PC-9 (cell line): ENCODE measurements at regions not wholly inside any gene's neighbourhood (a gene's known extent, or its start where the extent isn't known, plus 50 kb on each side); places are given as distances from the start of the nearest gene placed in this dataset.

Source experiments
- BruUV-seq: library from RNA; stranded (reverse); fragments of 400-500 nt; replicated peaks from 2 replicates; lab custom pipeline; 2021; lab: Mats Ljungman, UMichigan
- CTCF ChIA-PET: fragments of 300-600 bp; sonication (Branson Sonifier 250); formaldehyde crosslinking; loops from one replicate; lab custom pipeline; 2022; ENCODE audit warnings: antibody characterized with exemption; lab: Charles Lee
- POLR2A ChIA-PET: fragments of 300-600 bp; sonication (Branson Sonifier 250); formaldehyde crosslinking; loops from one replicate; lab custom pipeline; 2022; ENCODE audit warnings: antibody characterized with exemption; ENCODE audit not compliant: unreplicated experiment; lab: Charles Lee
- DNase-seq, 2 experiments: peaks; one replicate each; pipeline versions ENCODE4 v3.0.0 to v3.0.0-alpha.2; 2015 to 2022; ENCODE audit warnings: mixed read lengths in 1 of 2
- H2AFZ ChIP-seq: fragments of 200-600 bp; sonication (generic); 2 replicates; pipeline ENCODE4 v1.8.1; 2017; ENCODE audit warnings: antibody characterized with exemption
- H3F3A ChIP-seq: fragments of 200-600 bp; sonication (generic); 2 replicates; pipeline ENCODE4 v1.8.1; 2017; ENCODE audit warnings: antibody characterized with exemption, mild to moderate bottlenecking, low read depth; ENCODE audit not compliant: insufficient read depth
- H3K27ac ChIP-seq: fragments of 200-600 bp; sonication (generic); 2 replicates; pipeline ENCODE4 v1.6.1; 2016; ENCODE audit warnings: mixed run types
- H3K27me3 ChIP-seq: fragments of 200-600 bp; sonication (generic); 2 replicates; pipeline ENCODE4 v1.6.1; 2016; ENCODE audit warnings: low read depth, mixed run types; ENCODE audit not compliant: insufficient read depth
- H3K36me3 ChIP-seq: fragments of 200-600 bp; sonication (generic); 2 replicates; pipeline ENCODE4 v1.6.1; 2016; ENCODE audit warnings: low read depth, mixed run types
- H3K4me1 ChIP-seq: fragments of 200-600 bp; sonication (generic); replicated peaks from 2 replicates; pipeline ENCODE4 v1.6.1; 2016; ENCODE audit warnings: mixed run types; ENCODE audit not compliant: insufficient read depth
- H3K4me2 ChIP-seq: fragments of 200-600 bp; sonication (generic); 2 replicates; pipeline ENCODE4 v1.6.1; 2017; ENCODE audit warnings: mixed run types
- H3K4me3 ChIP-seq: fragments of 200-600 bp; sonication (generic); 2 replicates; pipeline ENCODE4 v1.6.1; 2016; ENCODE audit warnings: mixed run types
- H3K79me2 ChIP-seq: fragments of 200-600 bp; sonication (generic); 2 replicates; pipeline ENCODE4 v1.6.1; 2017; ENCODE audit warnings: low read depth, mixed run types
- H3K9me2 ChIP-seq: fragments of 200-600 bp; sonication (generic); 2 replicates; pipeline ENCODE4 v1.8.1; 2017; ENCODE audit warnings: mild to moderate bottlenecking; ENCODE audit not compliant: insufficient read depth
- H3K9me3 ChIP-seq: fragments of 200-600 bp; sonication (generic); 2 replicates; pipeline ENCODE4 v1.8.1; 2016; ENCODE audit warnings: low read depth; ENCODE audit not compliant: insufficient read depth
- H4K20me1 ChIP-seq: fragments of 200-600 bp; sonication (generic); 2 replicates; pipeline ENCODE4 v1.8.1; 2017; ENCODE audit not compliant: insufficient read depth
- EZH2 ChIP-seq: fragments of 200-600 bp; sonication (generic); IDR thresholded peaks from 2 replicates; pipeline ENCODE4 v1.8.0; 2017; ENCODE audit warnings: antibody characterized with exemption, low read depth
- intact Hi-C: fragments of 100-400 bp; cut with micrococcal nuclease; formaldehyde crosslinking; loops from one replicate; pipeline ENCODE4 v1.10.0; 2022; ENCODE audit not compliant: unreplicated experiment
- TF ChIP-seq, protein P1 (sequence below): fragments of 200-600 bp; sonication (generic); conservative IDR thresholded peaks from 2 replicates; pipeline ENCODE4 v1.6.1; 2017; ENCODE audit warnings: mixed run types, antibody characterized with exemption, mild to moderate bottlenecking, moderate library complexity

DNA sequence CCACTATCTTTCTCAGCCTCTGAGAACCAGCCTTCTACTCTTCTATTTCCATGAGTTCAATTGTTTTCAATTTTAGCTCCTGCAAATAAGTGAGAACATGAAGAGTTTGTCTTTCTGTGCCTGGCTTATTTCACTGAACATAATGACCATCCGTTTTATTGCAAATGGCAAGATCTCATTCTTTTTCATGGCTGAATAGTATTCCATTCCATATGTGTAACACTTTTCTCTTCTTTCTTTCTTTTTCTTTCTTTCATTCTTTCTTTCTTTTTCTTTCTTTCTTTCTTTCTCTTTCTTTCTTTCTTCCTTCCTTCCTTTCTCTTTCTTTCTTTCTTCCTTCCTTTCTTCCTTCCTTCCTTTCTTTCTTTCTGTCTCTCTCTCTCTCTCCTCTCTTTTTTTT lies 228.7 kb downstream of the SHOX start:
- no peaks in the 10 kb centered on the region for H3K4me1 ChIP-seq
- H3K4me3 ChIP-seq = no peak overlapping the region
- H3K9me3 ChIP-seq = no peaks in the 10 kb centered on the region
- H3K9me2 ChIP-seq = no peaks in the 10 kb centered on the region
- H2AFZ ChIP-seq = no peak overlapping the region
- H4K20me1 ChIP-seq = no peaks in the 10 kb centered on the region
- no peaks in the 10 kb centered on the region for H3F3A ChIP-seq
- BruUV-seq = no TSS peak
- H3K79me2 ChIP-seq = no peaks in the 10 kb centered on the region
- no peak overlapping the region for H3K4me2 ChIP-seq
- no peak for DNase-seq
- no peak for TF ChIP-seq EZH2
- TF ChIP-seq, protein P1, sequence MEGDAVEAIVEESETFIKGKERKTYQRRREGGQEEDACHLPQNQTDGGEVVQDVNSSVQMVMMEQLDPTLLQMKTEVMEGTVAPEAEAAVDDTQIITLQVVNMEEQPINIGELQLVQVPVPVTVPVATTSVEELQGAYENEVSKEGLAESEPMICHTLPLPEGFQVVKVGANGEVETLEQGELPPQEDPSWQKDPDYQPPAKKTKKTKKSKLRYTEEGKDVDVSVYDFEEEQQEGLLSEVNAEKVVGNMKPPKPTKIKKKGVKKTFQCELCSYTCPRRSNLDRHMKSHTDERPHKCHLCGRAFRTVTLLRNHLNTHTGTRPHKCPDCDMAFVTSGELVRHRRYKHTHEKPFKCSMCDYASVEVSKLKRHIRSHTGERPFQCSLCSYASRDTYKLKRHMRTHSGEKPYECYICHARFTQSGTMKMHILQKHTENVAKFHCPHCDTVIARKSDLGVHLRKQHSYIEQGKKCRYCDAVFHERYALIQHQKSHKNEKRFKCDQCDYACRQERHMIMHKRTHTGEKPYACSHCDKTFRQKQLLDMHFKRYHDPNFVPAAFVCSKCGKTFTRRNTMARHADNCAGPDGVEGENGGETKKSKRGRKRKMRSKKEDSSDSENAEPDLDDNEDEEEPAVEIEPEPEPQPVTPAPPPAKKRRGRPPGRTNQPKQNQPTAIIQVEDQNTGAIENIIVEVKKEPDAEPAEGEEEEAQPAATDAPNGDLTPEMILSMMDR = no peak
- H3K27me3 ChIP-seq = 0 out of 2 replicates have a peak, but pooled peaks cover 4% of the 10 kb centered on the region
- no peaks in the 10 kb centered on the region for H3K36me3 ChIP-seq
- POLR2A ChIA-PET = no interaction called here
- no peak overlapping the region for H3K27ac ChIP-seq
- intact Hi-C loops = no loop called here
- CTCF ChIA-PET = no interaction called here

DNA sequence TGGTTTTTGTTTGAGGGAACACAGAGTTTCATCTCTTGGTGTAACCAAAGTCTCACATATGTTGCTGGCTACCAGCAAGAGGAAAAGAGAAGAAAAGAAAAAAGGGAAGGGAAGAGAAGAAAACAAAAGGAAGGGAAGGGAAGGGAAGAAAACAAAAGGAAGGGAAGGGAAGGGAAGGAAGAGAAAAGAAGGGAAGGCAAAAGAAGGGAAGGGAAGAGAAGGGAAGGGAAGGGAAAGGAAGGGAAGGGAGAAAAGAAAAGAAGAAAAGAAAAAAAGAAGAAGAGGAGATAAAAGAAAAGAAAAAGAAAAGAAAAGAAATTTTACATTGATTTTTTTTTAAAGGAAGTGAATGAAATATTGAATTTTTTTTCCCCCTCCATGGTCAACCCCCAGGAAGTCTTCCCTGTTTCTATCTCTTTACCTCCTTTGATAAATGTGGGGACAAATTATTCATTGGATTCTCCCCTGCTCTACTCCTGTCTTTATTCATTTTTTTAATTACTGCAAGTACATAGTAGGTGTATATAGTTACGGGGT lies 228.0 kb downstream of the SHOX start:
- TF ChIP-seq, protein P1 = no peak
- no peak for TF ChIP-seq EZH2
- ChIA-PET POLR2A (no interaction called here), CTCF (no interaction called here)
- Histone ChIP-seq H3K79me2 (no peaks in the 10 kb centered on the region), H3K4me2 (no peak overlapping the region), H3K9me3 (no peaks in the 10 kb centered on the region), H3K9me2 (no peaks in the 10 kb centered on the region), H3K27me3 (0 out of 2 replicates have a peak, but pooled peaks cover under 1% of the 10 kb centered on the region), H4K20me1 (no peaks in the 10 kb centered on the region), H3K4me1 (no peaks in the 10 kb centered on the region), H3K4me3 (no peak overlapping the region), H3F3A (no peaks in the 10 kb centered on the region), H3K27ac (no peak overlapping the region), H3K36me3 (no peaks in the 10 kb centered on the region), H2AFZ (no peak overlapping the region)
- intact Hi-C loops = no loop called here
- DNase-seq = no peak
- no TSS peak for BruUV-seq

DNA sequence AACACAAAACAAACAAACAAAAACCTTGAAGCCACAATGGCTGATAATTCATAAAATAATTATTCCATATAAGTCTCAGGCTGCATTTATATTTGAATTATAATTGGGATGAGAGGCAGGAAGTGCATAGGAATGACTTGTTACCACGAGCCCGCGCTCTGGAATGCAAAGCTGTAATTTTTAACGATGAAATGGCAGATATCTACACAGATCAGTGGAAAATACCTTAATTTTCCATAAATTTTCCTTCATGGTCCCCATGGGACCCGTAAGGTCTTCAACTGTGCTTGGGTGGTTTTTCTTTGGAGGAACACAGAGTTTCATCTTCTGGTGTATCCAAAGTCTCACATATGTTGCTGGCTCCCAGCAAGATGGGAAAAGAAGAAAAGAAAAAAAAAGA lies 226.8 kb downstream of the SHOX start:
- Histone ChIP-seq H3K9me2 (no peaks in the 10 kb centered on the region), H4K20me1 (no peaks in the 10 kb centered on the region), H3K27ac (no peak overlapping the region), H3K79me2 (no peaks in the 10 kb centered on the region), H3F3A (no peaks in the 10 kb centered on the region), H3K4me2 (no peak overlapping the region), H3K27me3 (peaks cover 4% of the 10 kb centered on the region; the same call in 1 of the 2 replicates), H2AFZ (no peak overlapping the region), H3K4me1 (no peaks in the 10 kb centered on the region), H3K4me3 (no peak overlapping the region), H3K36me3 (no peaks in the 10 kb centered on the region), H3K9me3 (no peaks in the 10 kb centered on the region)
- intact Hi-C loops = no loop called here
- DNase-seq = no peak
- ChIA-PET POLR2A (no interaction called here), CTCF (no interaction called here)
- BruUV-seq = no TSS peak
- TF ChIP-seq, protein P1 = no peak
- no peak for TF ChIP-seq EZH2
